Thymus (tissue), 11 donors: ENCODE measurements at regions not wholly inside any gene's neighbourhood (a gene's known extent, or its start where the extent isn't known, plus 50 kb on each side); places are given as distances from the start of the nearest gene placed in this dataset.

Source experiments
- DNase-seq, 9 donors: peaks; one replicate each; pipeline ENCODE4 v3.0.0-alpha.2; 2013; ENCODE audit warnings: low spot score in 9 of 9, low read depth in 6 of 9, missing footprints in 1 of 9
- H3K27ac ChIP-seq, 2 donors: one replicate each; pipeline ENCODE4 v1.5.1; 2013; ENCODE audit warnings: control low read depth in 1 of 2, low read depth in 1 of 2, low read length in 1 of 2, mild to moderate bottlenecking in 1 of 2, moderate library complexity in 1 of 2
- H3K27me3 ChIP-seq, 2 donors: one replicate each; pipeline ENCODE4 v1.5.1; 2013; ENCODE audit warnings: low read length in 1 of 2; ENCODE audit not compliant: control insufficient read depth in 2 of 2, insufficient read depth in 1 of 2
- H3K36me3 ChIP-seq, 2 donors: one replicate each; pipeline ENCODE4 v1.5.1; 2013; ENCODE audit warnings: low read length in 1 of 2, mild to moderate bottlenecking in 1 of 2, moderate library complexity in 1 of 2; ENCODE audit not compliant: control insufficient read depth in 2 of 2, insufficient read depth in 2 of 2
- H3K4me1 ChIP-seq, 2 donors: one replicate each; pipeline ENCODE4 v1.5.1; 2013; ENCODE audit warnings: low read length in 2 of 2; ENCODE audit not compliant: control insufficient read depth in 2 of 2, insufficient read depth in 2 of 2
- H3K4me3 ChIP-seq, 2 donors: one replicate each; pipeline ENCODE4 v1.5.1; 2013; ENCODE audit warnings: low read length in 2 of 2, control low read depth in 1 of 2, mild to moderate bottlenecking in 1 of 2
- H3K9me3 ChIP-seq, 2 donors: one replicate each; pipeline ENCODE4 v1.5.1; 2013; ENCODE audit warnings: low read length in 1 of 2, mild to moderate bottlenecking in 1 of 2; ENCODE audit not compliant: control insufficient read depth in 2 of 2, insufficient read depth in 1 of 2
- WGBS: extraction: QIAGEN DNeasy Blood & Tissue Kit; methylation state at CpG from one replicate; pipeline ENCODE4 v1.1.7; 2013; 5-methylcytosine and 5-hydroxymethylcytosine counted together
- donor health status: healthy.

DNA sequence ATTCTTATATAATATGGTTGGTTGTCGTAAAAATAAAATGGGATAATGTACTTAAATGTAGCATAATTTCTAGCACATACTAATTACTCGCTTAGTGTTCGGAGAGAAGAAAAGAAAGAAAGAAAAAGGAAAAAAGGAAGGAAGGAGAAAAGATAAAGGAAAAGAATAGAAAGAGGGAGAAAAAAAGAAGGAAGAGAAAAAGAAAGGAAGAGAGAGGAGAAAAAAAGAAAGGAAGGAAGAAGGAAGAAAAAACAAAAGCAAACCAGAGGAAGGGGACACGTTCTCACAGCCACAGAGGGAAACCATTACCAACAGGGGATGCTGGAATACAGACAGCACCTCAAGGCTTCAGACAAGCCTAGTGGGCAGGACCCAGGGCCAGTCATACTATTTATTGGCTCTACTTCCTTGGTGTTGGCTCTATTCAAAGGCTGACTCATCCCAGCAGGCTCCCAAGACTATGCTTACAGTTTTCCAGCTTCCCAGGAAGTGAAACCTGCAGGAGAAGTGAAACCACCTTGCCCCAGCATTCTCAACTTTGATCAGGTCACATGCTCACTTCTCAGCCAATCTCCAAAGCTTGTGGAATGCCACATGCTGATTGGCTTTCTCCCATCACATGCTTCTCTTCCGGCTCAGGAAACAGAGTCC is 273.5 kb upstream of the IRX5 start:
- WGBS: 87% methylated on average over 5 of the region's 5 CpGs
- no peak overlapping the region for H3K27ac ChIP-seq

DNA sequence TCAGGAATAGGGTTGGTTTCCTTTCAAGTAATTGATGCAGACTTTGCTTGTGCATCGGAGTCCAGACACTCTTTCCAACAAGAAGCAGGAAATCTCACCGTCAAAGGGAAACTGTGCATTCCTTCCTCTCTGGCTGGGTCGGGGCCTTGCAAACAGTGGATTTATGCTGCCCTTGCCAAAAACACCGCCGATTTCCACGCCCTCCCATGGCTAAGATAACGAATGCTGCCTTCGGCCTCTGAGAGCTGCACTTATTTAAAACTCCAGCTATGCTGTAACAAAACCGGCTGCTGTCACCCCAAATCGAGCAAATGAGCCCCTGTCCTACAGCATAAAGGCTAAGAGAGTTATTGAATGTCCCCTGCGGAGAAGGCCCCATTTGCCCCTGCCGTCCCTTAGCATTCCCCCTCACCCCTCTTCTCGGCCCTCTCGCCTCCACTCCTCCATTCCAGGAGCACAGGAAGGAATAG is 275.5 kb upstream of the IRX5 start:
- no peak for DNase-seq

More for the DNA sequence above, 273.5 kb upstream of the IRX5 start:
- Histone ChIP-seq H3K4me3 (no peak overlapping the region), H3K27me3 (peaks cover 0 to 23% of the 10 kb centered on the region in 2 donors), H3K36me3 (no peaks in the 10 kb centered on the region), H3K4me1 (no peaks in the 10 kb centered on the region), H3K9me3 (no peaks in the 10 kb centered on the region)
- DNase-seq: no peak

GRCh38 chr16:54654429-54654828 is 276.2 kb upstream of the IRX5 start:
- no peaks in the 10 kb centered on the region for H3K36me3 ChIP-seq
- no peak overlapping the region for H3K4me3 ChIP-seq
- peaks cover 0 to 38% of the 10 kb centered on the region in 2 donors for H3K27me3 ChIP-seq
- H3K4me1 ChIP-seq: no peaks in the 10 kb centered on the region
- no peak overlapping the region for H3K27ac ChIP-seq
- WGBS: 36% methylated on average over 12 of the region's 12 CpGs
- DNase-seq: no peak
- no peaks in the 10 kb centered on the region for H3K9me3 ChIP-seq

More for the DNA sequence above, 275.5 kb upstream of the IRX5 start:
- Histone ChIP-seq H3K27me3 (peaks cover 0 to 37% of the 10 kb centered on the region in 2 donors), H3K9me3 (no peaks in the 10 kb centered on the region), H3K27ac (no peak overlapping the region), H3K36me3 (no peaks in the 10 kb centered on the region), H3K4me3 (no peak overlapping the region), H3K4me1 (no peaks in the 10 kb centered on the region)
- 5% methylated on average over 14 of the region's 14 CpGs for WGBS

- H3K27me3 ChIP-seq: peaks cover 0 to 39% of the 10 kb centered on the region in 2 donors
- 40% methylated on average over 6 of the region's 6 CpGs for WGBS
- DNase-seq: no peak
- no peaks in the 10 kb centered on the region for H3K36me3 ChIP-seq
- no peak overlapping the region for H3K4me3 ChIP-seq
- H3K9me3 ChIP-seq: no peaks in the 10 kb centered on the region
- H3K27ac ChIP-seq: no peak overlapping the region
- H3K4me1 ChIP-seq: no peaks in the 10 kb centered on the region
These were observed 278.4 kb upstream of the IRX5 start for GRCh38 chr16:54652201-54652770.

DNA sequence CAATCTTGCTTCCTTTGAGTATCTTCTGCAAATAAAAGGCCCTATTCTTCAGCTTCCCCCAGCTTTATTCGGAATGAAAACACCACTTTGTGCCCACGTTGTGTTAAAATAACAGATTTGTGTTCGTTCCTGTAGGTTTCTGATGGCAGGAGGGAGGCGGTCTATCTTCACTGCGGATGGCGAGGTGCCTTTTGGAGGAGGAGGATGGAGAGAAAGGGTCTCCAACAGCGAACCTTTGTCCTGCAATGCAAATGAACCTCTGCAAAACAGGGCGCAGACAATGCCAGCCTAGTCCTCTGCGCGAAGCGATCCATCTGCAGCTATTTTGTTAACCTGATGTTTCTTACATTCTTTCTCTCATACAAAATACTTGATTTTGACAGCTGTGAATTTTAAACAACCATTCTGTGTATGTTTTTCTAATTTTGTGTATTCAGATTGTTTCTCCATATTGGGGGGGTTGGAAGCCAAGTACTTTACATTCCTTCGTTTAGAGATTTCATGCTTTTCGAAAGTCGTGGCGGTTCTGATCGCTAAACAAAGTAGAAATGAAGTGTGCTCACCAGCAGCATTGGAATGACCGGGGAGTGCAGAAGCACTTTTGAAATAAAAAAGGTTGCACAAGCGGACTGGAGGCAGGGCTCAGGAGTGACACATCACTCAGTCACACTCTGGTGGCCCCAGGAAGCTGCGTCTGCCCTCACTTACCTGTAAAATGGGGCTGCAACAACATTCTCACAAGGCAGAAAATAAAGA is 279.0 kb upstream of the IRX5 start:
- no peaks in the 10 kb centered on the region for H3K36me3 ChIP-seq
- no peak for DNase-seq
- H3K27ac ChIP-seq: no peak overlapping the region
- 29% methylated on average over 19 of the region's 19 CpGs for WGBS
- no peaks in the 10 kb centered on the region for H3K4me1 ChIP-seq
- no peaks in the 10 kb centered on the region for H3K9me3 ChIP-seq
- no peak overlapping the region for H3K4me3 ChIP-seq
- peaks cover 0 to 39% of the 10 kb centered on the region in 2 donors for H3K27me3 ChIP-seq

DNA sequence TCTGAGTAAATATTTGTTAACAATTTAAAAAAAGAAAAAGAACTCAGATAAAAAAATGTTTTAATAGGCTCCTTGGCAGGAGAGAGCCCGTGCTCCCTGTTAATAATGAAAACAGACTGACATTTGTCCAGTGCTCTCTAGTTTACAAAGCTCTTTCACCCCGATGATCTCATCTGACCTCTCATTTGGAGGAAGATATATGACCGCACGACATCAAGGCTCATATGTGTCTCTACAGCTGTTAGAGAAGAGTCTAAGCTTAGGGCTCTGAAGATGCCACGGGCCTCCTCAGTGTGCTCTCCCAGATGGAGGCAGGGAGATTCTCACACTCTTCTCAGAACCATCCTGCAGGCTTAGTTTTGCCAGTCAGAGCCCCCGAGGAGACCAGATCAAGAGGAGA is 280.8 kb upstream of the IRX5 start:
- peaks cover 0 to 33% of the 10 kb centered on the region in 2 donors for H3K27me3 ChIP-seq
- 84% methylated on average over 6 of the region's 6 CpGs for WGBS
- no peak for DNase-seq
- no peaks in the 10 kb centered on the region for H3K4me1 ChIP-seq
- no peaks in the 10 kb centered on the region for H3K36me3 ChIP-seq
- no peak overlapping the region for H3K27ac ChIP-seq
- H3K4me3 ChIP-seq: no peak overlapping the region
- H3K9me3 ChIP-seq: no peaks in the 10 kb centered on the region

- no peaks in the 10 kb centered on the region for H3K4me1 ChIP-seq
- DNase-seq: no peak
- 81% methylated on average over 10 of the region's 10 CpGs for WGBS
- H3K9me3 ChIP-seq: no peaks in the 10 kb centered on the region
- no peaks in the 10 kb centered on the region for H3K36me3 ChIP-seq
- no peak overlapping the region for H3K4me3 ChIP-seq
- no peak overlapping the region for H3K27ac ChIP-seq
- peaks cover 0 to 27% of the 10 kb centered on the region in 2 donors for H3K27me3 ChIP-seq
These were observed 282.1 kb upstream of the IRX5 start for GRCh38 chr16:54648575-54648974.

GRCh38 chr16:54647725-54648221 is 282.9 kb upstream of the IRX5 start:
- H3K9me3 ChIP-seq: no peaks in the 10 kb centered on the region
- no peak overlapping the region for H3K27ac ChIP-seq
- H3K4me1 ChIP-seq: no peaks in the 10 kb centered on the region
- DNase-seq: no peak
- WGBS: 63% methylated on average over 3 of the region's 3 CpGs
- H3K36me3 ChIP-seq: no peaks in the 10 kb centered on the region
- H3K4me3 ChIP-seq: no peak overlapping the region
- H3K27me3 ChIP-seq: peaks cover 0 to 24% of the 10 kb centered on the region in 2 donors

GRCh38 chr16:54647216-54647615 is 283.4 kb upstream of the IRX5 start:
- no peak overlapping the region for H3K4me3 ChIP-seq
- H3K36me3 ChIP-seq: no peaks in the 10 kb centered on the region
- no peaks in the 10 kb centered on the region for H3K4me1 ChIP-seq
- H3K9me3 ChIP-seq: no peaks in the 10 kb centered on the region
- H3K27me3 ChIP-seq: peaks cover 0 to 19% of the 10 kb centered on the region in 2 donors
- WGBS: 88% methylated on average over 3 of the region's 3 CpGs
- no peak for DNase-seq
- H3K27ac ChIP-seq: no peak overlapping the region
